Inflammatory macrophage treated with lipopolysaccharide for 1 hour (primary cell): ENCODE measurements at regions not wholly inside any gene's neighbourhood (a gene's known extent, or its start where the extent isn't known, plus 50 kb on each side); places are given as distances from the start of the nearest gene placed in this dataset.

ENCODE experiments used
- DNase-seq, 2 donors: peaks; one replicate each; pipeline ENCODE4 v3.0.0-alpha.2; 2020 to 2022

DNA sequence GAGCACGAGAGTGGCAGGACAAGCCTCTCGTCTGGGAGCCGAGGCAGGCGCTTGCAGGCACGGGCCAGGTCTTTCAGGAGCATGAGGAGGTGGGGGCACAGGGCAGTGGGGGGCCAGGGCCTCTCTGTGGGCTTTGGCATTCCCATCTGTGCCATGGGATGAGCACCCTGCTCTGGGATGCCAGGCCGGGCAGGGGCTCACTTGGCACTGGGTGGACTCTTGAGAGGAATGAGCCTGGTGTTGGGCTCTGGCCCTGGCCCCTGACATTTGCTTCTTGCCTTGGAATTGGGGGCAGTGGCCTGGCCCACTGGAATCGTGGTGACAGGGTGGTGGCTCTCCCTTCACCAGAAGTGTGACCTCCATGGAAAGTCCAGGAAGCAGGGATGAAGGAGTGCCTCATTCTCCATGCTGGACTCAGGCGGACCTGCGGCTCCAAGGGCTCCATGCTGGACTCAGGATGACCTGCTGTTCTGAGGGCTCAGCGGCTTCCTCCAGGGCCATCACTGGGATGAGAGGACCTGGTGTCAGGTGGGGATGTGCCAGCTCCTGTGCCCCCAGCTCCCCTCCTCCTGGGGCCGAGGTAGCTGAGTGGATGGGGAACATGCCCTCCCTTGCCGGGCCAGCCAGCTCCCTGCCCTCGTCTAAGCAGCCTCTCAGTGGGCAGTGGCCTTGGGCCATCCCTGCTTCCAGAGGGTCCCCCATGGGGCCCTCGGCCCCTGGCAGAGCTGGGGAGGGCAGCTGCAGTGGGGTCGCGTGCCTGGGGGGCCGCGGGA, 220.3 kb downstream of the KIF26A start:
- DNase-seq: no peak

DNA sequence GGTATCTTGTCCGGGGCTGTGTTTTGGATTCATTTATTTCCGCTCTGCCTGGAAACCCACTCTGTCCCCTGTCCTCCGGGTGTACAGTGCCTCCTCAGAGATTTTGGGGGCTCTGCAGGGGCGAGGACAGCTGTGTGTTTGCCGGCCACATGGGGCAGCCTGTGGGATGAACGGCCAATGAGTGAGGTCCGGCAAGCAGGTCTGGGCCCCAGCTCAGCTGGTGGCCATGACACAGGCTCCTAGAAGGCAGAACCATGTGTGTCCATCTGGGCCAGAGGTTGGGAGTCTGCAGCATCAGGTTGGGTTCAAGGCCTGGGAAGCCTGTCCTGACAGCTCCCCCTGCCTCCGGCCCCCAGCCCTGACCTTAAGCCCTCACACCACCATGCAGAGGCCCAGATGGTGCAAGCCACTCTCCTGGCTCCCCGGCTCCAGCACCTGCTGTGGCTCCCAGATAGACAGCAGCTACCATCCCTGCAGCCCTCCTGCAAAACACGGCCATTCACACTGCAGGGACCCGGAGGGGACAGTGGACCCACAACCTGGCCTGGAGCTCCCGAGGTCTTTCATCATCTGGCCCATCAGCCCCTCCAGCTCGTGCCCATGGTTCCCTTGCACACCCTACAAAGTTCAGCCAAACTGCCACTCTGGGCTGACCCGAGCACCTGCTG, 220.1 kb upstream of the C14orf180 start:
- DNase-seq: no peak

DNA sequence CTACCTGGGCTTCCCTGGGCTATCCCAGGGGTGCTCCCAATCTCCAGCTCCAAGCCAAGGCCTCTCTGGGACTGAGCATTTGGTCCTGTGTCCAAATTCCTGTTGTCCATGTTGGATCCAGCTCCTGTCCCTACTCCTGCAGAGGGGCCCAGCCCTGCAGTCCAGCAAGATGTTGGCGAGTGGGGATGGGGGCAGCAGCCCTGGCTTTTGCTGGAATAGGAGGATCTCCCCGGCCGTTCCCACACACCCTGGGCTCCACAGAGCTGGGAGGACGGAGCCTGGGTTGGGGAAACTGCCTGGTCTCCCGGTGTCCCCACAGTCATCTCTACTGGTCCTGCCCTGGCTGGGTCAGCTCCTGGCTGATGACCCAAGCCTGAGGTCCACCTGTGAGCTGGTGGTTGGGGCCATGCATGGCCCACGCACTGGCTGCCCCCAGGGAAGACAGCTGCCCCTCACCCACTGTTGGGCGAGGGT, 219.6 kb upstream of the C14orf180 start:
- no peak for DNase-seq

DNA sequence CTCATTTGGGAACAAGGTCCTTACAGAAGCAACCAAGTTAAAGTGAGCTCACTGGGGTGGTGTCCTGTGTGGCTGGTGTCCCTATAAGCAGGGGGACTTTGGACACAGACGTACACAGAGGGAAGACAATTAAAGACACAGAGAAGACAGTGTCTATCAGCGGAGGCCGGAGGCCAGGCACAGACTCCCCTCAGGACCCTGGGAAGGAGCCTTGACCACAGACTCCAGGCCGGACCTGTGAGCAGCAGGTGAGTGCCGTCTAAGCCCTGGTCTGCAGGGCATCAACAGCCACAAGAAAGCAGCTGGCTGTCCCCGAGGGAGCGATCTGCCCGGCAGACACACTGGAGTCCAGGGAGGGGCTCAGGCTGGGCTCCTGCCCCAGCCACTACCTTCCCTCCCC, 219.1 kb upstream of the C14orf180 start:
- DNase-seq: no peak

DNA sequence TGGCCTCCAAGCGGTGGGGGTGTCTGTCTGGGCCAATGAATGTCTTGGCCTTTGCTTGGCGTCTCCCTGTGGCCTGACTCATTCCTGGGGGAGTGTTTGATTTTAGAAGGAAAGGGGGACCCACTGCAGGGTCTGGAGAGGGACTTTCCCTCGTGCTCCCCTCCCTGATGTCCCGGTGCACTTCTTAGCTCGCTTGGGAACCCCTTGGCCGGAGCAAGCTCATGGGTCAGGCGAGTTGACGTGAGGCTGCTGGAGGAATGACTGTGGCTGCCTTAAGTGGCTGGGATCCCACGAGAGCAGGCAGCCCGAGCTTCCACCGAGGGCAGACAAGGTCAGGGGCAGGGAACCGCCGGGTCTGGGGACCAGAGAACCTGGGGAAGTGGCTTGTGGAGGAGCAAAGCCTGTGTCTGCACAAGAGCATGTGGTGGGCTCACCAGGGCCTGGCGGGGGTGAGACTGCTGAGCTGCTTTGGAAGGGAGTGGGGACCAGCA, 218.4 kb upstream of the C14orf180 start:
- no peak for DNase-seq

DNA sequence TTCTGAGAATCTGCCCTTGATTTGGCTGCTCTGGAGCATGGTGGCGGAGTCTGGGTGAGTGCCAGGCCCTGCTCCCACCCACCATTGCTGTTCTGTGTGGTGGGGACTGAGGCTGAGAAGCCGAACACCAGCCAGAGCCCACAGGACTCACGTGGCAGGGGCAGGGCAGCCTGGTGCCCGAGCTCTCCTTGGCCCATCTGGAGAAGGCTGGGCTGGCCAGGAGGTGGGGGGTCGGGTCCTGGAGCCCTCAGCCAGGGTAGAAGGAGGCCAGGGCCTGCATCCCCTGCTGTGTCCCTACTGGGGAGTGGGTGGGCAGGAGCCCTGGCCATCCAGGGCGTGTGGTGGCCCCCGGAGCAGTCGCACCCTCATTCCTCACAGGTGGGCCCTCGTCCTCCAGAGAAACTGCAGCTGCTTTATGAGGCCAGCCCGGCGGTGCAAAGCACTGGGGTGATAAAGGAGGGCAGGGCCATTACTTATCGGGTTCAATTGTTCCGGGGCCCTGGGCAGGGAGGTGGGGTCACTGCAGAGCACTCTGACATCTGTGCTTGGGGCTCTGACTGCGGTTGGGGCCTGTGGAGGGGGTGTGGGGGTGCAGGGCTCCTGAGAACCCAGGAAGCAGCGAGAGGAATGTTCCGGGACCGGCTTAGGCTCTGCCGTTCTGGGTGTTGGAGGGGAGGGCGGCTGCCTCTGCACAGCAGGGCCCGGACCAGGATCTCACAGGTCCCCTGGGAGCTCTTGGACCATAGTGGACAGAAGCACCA, 217.5 kb upstream of the C14orf180 start:
- no peak for DNase-seq

DNA sequence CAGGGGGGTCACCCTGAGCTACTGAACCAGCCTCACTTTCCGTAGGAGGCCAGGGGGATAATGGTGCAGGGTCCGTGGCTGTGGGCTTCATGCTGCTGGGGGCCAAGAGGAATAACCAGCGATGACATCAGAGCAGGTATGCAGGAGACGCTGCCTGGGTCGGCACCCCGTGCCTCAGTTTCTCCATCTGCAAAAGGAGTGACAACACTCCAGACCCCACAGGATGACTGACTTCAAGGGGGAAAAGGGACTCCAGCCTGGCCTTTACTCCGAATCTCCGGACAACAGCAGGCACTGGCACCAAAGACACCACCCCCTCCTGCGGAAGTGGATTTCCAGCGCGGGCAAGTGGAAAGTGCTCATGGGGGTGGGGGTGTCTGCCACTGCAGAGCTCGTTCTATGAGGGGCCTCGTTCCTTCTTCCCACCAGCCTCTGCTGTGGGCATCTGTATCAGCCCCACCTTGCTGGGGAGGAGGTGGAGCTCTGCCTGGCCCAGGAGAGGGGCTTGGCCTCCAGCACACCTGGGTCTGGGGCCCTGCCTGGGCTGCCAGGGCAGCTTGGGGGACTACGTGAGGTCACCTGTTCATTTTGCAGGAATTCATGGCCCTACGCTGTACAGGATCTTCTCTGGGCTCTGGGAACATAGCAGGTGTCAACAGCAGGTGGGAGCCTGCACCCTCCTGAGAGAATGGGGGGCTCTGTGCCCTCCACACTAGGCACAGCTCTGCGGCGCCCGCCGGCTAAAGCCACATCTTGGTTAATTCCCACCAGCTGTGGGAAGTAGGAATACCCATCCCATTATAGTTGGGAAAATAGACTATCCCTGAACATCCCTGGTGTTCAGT, 216.6 kb upstream of the C14orf180 start:
- DNase-seq: no peak

DNA sequence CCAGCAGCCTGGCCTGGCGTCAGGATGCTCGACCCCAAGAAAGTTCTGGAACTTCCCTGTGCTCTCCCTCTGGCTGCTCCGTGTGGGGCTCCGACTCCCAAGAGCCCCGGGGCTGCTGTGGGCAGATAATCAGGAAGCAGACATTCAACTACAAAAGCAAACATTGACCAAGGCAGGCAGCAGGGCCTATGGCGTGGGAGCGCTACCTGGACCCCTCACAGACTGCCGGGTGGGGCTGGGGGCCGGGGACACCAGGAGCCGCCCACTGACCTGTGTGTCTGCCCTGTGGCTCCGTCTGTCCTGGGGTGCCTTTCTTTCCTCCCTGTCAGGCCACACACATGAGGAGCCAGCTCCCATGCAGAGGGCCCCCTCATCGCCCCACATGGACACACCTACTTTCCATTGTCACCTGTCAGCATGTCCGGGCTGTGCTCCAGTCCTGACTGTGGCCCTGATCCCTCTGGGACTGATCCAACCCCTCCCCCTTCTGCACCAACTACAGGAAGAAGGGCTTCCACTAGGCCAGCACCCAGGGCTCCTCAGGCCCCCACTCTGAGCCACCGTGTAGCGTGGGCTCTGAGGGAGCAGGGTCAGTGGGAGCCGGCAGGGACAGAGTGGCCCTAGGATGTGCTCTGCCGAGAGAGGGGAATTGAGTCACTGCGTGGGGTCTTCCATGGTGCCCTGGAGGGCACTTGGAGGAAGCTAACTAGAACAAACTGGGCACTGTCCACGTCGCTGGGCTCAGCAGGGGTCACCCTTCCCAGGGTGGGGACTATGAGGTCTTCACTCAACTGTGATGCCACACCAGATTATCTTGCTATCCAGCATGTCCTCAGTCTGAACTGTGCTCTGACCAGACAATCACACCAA, 215.4 kb upstream of the C14orf180 start:
- DNase-seq: no peak

DNA sequence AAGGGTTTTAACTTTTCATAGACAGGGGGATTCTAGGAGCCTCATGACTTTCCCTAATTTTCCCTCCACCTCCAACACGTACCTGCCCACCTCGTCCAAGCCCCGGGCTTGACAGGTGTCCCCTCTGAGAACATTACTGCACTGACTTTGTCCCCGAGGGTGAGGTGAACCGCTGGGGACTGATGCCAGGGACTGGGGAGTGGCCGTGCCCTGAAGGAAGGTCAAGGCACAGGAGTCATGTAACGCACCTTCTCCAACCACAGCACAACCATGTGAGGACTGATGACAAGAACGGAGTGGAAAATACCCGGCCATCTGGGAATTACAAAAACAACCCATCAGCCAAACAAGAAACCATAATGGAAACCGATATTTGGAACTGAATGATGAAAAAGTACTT, 214.7 kb upstream of the C14orf180 start:
- DNase-seq: no peak

DNA sequence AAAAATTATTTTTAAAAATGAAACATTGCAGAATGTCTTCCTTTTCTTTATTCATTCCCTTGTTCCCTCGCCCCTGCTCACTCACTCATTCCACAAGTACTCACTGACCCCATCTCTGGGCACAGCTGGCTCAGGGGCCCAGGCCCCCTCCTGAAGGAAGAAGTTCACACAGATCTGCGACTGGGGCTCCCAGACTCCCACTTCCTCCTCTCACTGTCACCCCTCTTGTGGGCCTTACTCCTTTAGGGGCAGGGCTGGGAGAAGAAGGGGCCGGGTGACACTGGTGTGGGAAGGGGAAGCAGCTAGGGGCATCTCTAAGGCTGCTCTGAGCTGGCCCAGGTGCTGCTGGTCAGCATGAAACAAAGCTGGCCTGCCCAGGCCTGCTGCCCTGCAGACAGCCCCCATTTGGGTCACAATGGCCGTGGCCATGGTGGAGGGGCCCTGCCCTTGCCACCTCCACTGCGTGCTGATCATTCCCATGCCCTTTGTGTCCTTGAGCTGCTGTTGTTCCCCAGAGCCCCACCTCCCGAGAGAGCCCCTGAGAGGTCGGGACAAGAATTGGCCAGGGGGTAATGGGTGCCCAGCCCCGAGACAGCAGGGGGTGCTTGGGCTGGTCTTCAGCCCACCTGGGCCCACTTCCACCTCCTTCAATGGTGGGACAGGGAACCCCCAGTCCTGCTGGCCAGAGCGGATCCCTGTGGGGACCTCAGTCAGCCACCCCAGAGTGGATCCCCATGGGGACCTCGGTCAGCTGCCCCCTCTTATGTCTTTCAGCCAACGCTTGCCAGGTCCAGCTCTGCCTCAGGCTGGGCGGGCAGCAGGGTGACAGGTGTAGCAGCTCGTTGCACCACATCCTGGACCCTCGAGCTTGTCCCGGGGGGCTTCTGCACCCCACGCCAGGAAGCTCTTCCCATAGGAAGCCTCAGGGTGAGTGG, 212.4 kb upstream of the C14orf180 start:
- DNase-seq: no peak

DNA sequence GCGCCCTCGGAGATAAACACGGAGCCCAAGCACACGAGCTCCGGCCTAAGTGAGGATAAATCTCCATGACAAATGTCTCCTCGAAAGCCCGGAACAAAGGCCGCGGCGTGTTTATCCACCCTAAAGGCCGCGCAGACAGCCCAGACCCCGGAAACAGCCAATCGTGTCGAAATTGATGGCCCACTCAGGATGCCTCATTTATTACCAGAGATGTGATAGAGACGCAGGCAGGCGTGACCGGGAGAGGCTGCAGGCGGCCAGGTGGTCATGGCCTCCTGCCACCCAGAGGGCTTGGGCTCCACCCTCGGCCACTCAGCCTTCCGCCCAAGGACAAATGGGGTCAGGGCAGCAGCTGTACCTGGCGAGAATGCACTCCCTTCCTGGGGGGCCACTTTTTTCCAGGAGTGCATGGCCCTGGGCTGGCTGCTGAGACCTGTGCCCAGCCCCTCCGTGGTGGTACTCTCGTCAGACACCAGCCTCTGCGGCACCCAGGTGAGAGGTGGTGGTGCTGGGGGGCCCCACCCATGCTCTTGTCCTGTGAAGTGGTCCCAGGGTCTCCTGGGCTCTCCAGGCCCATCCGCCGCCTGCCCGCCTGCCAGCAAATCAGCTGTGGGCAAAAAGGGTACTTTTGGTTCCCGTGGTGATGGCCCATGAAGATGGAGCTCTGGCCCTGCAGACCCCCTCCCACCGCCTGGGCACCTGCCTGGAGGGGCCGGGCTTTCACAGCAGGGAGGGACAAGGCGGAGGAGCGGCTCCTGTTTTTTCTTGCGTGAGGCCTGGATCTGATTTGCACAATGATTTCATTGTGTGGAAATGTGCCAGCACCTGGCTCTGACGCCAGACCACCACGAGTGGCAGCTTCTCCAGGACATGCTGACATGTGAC, 211.5 kb upstream of the C14orf180 start:
- no peak for DNase-seq

DNA sequence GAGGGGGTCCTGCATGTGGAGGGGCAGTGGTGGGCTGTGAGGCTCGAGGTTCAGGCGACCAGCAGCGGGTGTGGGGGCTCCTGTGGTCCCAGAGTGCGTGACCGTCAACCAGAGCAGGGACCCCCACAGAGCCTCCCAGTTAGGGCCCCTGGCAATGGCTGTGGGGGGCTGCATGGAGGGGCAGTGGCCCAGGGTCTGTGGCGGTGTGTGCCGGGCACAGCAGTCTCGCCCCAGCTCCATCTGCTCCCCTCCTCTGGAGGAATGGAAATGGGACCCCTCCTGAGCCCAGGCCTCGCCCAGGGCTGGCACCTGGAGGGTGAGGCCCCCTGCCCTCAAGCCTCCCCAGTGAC, 210.8 kb upstream of the C14orf180 start:
- no peak for DNase-seq

DNA sequence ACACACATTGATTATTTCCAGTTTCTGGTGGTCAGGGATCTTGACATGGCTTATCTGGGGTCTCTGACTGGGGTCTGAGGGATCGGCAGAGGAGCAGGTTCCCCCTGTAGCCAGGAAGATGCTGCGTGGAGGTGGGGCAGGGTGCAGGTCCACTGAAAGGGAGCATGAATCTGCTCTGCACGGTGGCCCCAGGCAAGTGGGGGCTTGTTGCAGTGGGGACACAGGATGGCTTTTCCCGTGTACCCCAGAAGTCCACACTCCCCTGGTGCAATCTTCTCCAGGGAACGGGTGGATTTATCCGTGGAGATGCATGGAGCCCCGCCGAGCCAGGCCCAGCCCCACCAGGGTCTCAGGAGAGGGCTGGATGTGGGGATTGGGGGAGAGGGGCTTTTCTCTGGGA, 210.4 kb upstream of the C14orf180 start:
- no peak for DNase-seq

DNA sequence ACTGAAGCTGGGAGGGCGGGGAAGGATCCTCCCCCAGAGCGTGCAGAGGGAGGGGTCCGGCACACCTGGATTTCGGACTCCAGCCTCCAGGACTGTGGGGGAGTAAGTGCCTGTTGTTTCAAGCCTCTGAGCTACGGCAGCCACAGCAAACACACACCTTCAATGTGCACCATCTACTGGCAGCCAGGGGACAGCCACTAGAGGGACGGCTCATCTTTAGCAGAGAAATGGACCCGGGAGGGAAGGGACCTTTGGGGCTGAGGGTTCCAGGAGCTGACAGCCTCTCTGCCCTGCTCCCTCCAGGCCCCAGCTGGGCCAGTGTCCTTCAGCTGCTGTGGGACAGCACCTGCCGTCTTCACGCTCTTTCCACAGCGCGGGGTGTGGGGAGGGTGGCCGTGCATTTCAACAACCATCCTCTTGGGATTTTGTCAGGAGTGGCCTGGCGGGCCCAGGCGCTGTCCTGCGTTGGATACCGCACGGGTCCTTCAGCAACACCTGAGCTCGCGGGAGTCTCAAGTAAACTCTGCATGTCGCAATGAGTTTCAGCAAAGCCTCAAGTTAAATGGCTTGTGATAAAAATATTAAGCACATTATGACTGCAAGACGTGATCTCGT, 209.2 kb upstream of the C14orf180 start:
- no peak for DNase-seq

DNA sequence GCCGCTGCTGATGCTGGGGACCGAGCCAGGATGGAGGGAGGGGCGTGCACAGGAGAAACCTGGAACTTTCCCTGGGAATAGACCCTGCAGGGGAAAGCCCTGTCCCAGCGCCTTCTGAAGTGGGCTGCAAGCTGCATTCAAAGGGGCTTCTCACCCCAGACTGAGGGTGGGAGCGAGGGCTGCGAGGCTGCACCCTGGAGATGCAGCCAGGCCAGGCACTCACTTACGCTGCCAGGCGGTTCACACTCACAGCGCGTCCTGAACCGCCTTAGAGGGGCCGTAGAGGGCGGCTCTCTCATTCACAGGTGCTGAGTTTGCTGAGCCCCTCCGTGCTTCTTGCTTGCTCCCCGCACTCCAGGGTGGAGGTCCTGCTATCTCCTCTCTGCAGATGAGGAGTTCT, 208.5 kb upstream of the C14orf180 start:
- no peak for DNase-seq

DNA sequence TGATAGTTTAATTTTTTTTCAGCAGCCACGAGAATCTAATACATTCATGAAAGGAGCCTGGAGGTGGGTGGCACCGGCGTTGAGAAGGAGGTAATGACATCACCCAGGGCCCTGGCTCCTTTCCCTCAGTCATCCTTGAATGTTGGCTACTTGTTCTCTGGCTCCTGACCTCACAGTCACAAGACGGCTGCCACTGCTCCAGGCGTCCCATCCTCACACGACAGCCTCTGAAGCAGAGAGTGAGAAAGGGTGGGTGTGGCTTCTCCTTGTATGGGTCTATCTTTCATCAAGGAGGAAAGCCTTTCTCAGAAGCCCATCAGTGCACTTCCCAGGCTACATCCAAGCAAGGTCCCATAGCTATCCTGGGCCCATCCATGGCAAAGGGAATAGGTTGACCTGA, 207.6 kb upstream of the C14orf180 start:
- no peak for DNase-seq

DNA sequence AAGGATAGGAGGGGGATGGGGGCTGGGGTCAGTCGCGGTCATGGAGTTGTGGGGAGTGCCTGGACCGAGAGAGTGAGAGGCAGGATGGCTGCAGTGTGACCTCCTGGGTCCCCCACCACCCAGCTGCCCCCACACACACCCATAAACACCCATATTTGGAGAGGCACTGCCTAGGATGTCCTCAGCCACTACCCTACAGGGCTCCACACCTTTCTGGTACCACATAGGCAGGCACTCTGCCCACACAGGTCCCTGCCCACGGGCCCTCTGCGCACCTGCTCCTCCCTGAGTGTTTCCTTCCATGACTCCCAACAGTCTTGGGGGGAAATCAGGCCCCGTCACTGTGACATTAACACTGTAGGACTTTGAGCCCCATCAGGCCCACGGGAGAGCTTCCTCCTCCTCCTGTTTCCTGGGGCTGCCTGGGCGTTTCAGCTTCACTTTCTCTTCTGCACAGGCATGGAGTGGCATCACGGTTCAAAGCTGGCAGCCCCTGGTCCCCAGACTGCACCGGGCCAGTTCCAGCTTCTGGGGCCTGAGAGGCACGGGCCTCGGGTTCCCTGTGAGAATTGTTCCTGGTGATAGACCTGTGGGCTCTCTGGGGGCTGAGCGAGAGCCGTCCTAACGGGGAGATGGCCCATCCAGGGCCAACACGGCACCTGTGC, 207.0 kb upstream of the C14orf180 start:
- DNase-seq: no peak

DNA sequence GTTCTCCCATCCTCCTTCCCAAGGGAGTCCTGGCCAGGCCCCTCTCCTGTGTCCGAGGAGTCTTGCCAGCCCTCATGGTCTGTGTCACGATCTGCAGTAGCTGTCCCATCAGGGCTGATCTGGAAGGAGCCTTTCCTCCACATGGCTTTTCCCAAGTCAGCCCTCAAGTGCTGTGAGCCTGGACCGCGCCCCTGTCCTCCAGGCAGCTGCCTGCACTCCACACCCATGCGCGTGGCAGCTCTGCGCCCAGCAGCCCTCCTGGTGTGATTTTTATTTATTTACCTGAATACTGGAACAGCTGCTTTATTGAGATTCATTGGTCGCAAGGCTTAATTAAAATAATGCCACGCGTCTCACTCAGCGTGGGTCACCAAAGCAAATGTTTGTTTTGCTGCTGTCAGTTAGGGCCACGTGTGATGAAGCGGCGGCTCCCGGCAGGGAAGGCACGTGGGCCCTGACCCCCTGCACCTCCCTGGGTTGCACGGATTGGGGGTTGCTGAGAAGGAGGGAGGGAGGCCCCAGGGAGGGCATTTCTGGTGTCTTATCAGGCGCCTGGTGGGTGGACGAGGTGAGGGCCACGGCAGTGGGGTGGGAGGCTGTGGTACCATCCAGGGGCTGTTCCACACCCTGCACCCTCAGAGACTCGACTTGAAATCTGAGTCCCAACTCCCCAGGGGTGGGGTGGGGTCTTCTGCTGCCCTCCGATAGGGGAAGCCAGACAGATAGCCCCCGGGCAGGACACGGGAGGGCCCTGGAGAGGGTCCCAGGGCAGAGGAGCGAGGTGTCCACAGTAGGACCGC, 206.3 kb upstream of the C14orf180 start:
- no peak for DNase-seq
